NCI-H1048 (cell line): ENCODE measurements at regions not wholly inside any gene's neighbourhood (a gene's known extent, or its start where the extent isn't known, plus 50 kb on each side); places are given as distances from the start of the nearest gene placed in this dataset.
"Not testable (repeated sequence)": the region's sequence is repeated elsewhere in the genome, so short reads cannot be mapped to it uniquely, and the experiment has no call there.

ENCODE experiments used
- DNase-seq: peaks from one replicate; lab custom pipeline; 2025; lab: John Stamatoyannopoulos, UW

- DNase-seq: no peak
Measured at GRCh38 chr4:135050086-135050717, 848.6 kb upstream of the PABPC4L start.

GRCh38 chr4:135032670-135033069 lies 831.1 kb upstream of the PABPC4L start:
- DNase-seq: no peak

GRCh38 chr4:135015771-135016170 lies 814.2 kb upstream of the PABPC4L start:
- DNase-seq: no peak

GRCh38 chr4:135007400-135007799 lies 805.8 kb upstream of the PABPC4L start:
- DNase-seq: no peak

GRCh38 chr4:134999169-134999568 lies 797.6 kb upstream of the PABPC4L start:
- DNase-seq: no peak

GRCh38 chr4:134961963-134962362 lies 760.4 kb upstream of the PABPC4L start:
- DNase-seq: no peak

GRCh38 chr4:134958862-134959261 lies 757.3 kb upstream of the PABPC4L start:
- no peak for DNase-seq

GRCh38 chr4:134955059-134955458 lies 753.5 kb upstream of the PABPC4L start:
- DNase-seq: no peak

GRCh38 chr4:134952775-134953174 lies 751.2 kb upstream of the PABPC4L start:
- DNase-seq: no peak

GRCh38 chr4:134952305-134952704 lies 750.7 kb upstream of the PABPC4L start:
- DNase-seq: no peak

- no peak for DNase-seq
Measured at GRCh38 chr4:134948110-134948642, 746.6 kb upstream of the PABPC4L start.

- DNase-seq: no peak
Measured at GRCh38 chr4:134944115-134944514, 742.5 kb upstream of the PABPC4L start.

GRCh38 chr4:134936014-134936413 lies 734.4 kb upstream of the PABPC4L start:
- DNase-seq: no peak

- DNase-seq: no peak
Measured at GRCh38 chr4:134935320-134935719, 733.7 kb upstream of the PABPC4L start.

GRCh38 chr4:134934036-134934808 lies 732.6 kb upstream of the PABPC4L start:
- DNase-seq: no peak

- DNase-seq: no peak
Measured at GRCh38 chr4:134915355-134915754, 713.8 kb upstream of the PABPC4L start.

- not testable (repeated sequence) for DNase-seq
Measured at GRCh38 chr4:134914250-134914649, 712.7 kb upstream of the PABPC4L start.

GRCh38 chr4:134911941-134912340 lies 710.4 kb upstream of the PABPC4L start:
- DNase-seq: no peak

GRCh38 chr4:134906404-134907023 lies 704.9 kb upstream of the PABPC4L start:
- no peak for DNase-seq

GRCh38 chr4:134905061-134905460 lies 703.5 kb upstream of the PABPC4L start:
- no peak for DNase-seq

GRCh38 chr4:134888156-134888555 lies 686.6 kb upstream of the PABPC4L start:
- DNase-seq: no peak

- no peak for DNase-seq
Measured at GRCh38 chr4:134885436-134885835, 683.8 kb upstream of the PABPC4L start.
